Natural killer cell (primary cell): ENCODE measurements at regions not wholly inside any gene's neighbourhood (a gene's known extent, or its start where the extent isn't known, plus 50 kb on each side); places are given as distances from the start of the nearest gene placed in this dataset.

Experiments
- ATAC-seq, 3 donors: fragments of 150-1000 bp in 2 of 3; fragments of 200-7000 bp in 1 of 3; cut with Tn5 transposase; 1 replicate in 1 of 3; 2 replicates in 2 of 3; pipeline ENCODE4 v1.10.0; 2021; ENCODE audit warnings: mild to moderate bottlenecking in 2 of 3, moderate library complexity in 2 of 3
- DNase-seq, 2 donors: peaks; one replicate each; pipeline versions ENCODE4 v3.0.0 to v3.0.0-alpha.2; 2013 to 2021; ENCODE audit warnings: mixed read lengths in 1 of 2
- H3K27ac ChIP-seq: one replicate; pipeline ENCODE4 v1.5.1; 2013; ENCODE audit warnings: mild to moderate bottlenecking, low read length
- H3K27me3 ChIP-seq: one replicate; pipeline ENCODE4 v1.6.1; 2013; ENCODE audit warnings: low read length; ENCODE audit not compliant: control insufficient read depth, insufficient read depth
- H3K36me3 ChIP-seq: one replicate; pipeline ENCODE4 v1.6.1; 2013; ENCODE audit warnings: low read length; ENCODE audit not compliant: control insufficient read depth, insufficient read depth
- H3K4me1 ChIP-seq: one replicate; pipeline ENCODE4 v1.6.1; 2013; ENCODE audit warnings: low read length; ENCODE audit not compliant: control insufficient read depth, insufficient read depth
- H3K4me3 ChIP-seq: one replicate; pipeline ENCODE4 v1.5.1; 2013; ENCODE audit warnings: low read length
- H3K9me3 ChIP-seq: one replicate; pipeline ENCODE4 v1.6.1; 2013; ENCODE audit warnings: low read length; ENCODE audit not compliant: control insufficient read depth, insufficient read depth
- H3K27ac Mint-ChIP-seq, 2 donors: one replicate each; pipeline ENCODE4 v1.8.0; 2022; ENCODE audit warnings: mild to moderate bottlenecking in 2 of 2, mixed read lengths in 2 of 2, moderate library complexity in 1 of 2
- H3K27me3 Mint-ChIP-seq, 2 donors: one replicate each; pipeline ENCODE4 v1.8.0; 2022; ENCODE audit warnings: low read depth in 2 of 2, mixed read lengths in 2 of 2
- H3K36me3 Mint-ChIP-seq: one replicate; pipeline ENCODE4 v1.8.0; 2022; ENCODE audit warnings: mixed read lengths
- H3K4me1 Mint-ChIP-seq, 2 donors: one replicate each; pipeline ENCODE4 v1.8.0; 2022; ENCODE audit warnings: mixed read lengths in 2 of 2
- H3K4me3 Mint-ChIP-seq: one replicate; pipeline ENCODE4 v1.8.0; 2022; ENCODE audit warnings: mild to moderate bottlenecking, moderate library complexity, mixed read lengths
- H3K9me3 Mint-ChIP-seq, 2 donors: one replicate each; pipeline ENCODE4 v1.8.0; 2022; ENCODE audit warnings: mixed read lengths in 2 of 2
- CTCF ChIP-seq: fragments of 200-600 bp; IDR thresholded peaks from one replicate; pipeline ENCODE4 v1.8.0; 2022; ENCODE audit warnings: antibody characterized with exemption
- WGBS: methylation state at CpG from one replicate; pipeline ENCODE4 v1.1.7; 2013; ENCODE audit warnings: missing lambda C conversion rate; ENCODE audit not compliant: insufficient coverage; 5-methylcytosine and 5-hydroxymethylcytosine counted together
- intact Hi-C: fragments of 100-400 bp; cut with micrococcal nuclease; formaldehyde crosslinking; loops from one replicate; pipeline ENCODE4 v1.14.2; 2022

GRCh38 chr7:10036693-10037092 lies 937.0 kb upstream of the PHF14 start:
- H3K27ac Mint-ChIP-seq, result no peak overlapping the region
- 84% methylated on average over 2 of the region's 2 CpGs for WGBS
- intact Hi-C loops, result no loop called here

GRCh38 chr7:10038351-10038750 lies 935.3 kb upstream of the PHF14 start:
- H3K4me3 ChIP-seq, result no peak overlapping the region
- H3K27ac Mint-ChIP-seq, result no peak overlapping the region
- H3K9me3 Mint-ChIP-seq, result peaks cover 7 to 11% of the 10 kb centered on the region in 2 donors
- intact Hi-C loops, result no loop called here
- WGBS, result 30% methylated on average over 1 of the region's 1 CpG
- no peaks in the 10 kb centered on the region for H3K27me3 Mint-ChIP-seq
- H3K27me3 ChIP-seq, result no peaks in the 10 kb centered on the region
- no peak for DNase-seq
- no peaks in the 10 kb centered on the region for H3K4me1 Mint-ChIP-seq
- TF ChIP-seq CTCF, result no peak
- H3K36me3 ChIP-seq, result no peaks in the 10 kb centered on the region
- H3K4me3 Mint-ChIP-seq, result no peak overlapping the region
- H3K36me3 Mint-ChIP-seq, result no peaks in the 10 kb centered on the region
- H3K4me1 ChIP-seq, result no peaks in the 10 kb centered on the region
- H3K27ac ChIP-seq, result no peak overlapping the region
- ATAC-seq, result no peak
- no peaks in the 10 kb centered on the region for H3K9me3 ChIP-seq

More at GRCh38 chr7:10036693-10037092, 937.0 kb upstream of the PHF14 start:
- Histone ChIP-seq H3K4me1 (no peaks in the 10 kb centered on the region), H3K27me3 (no peaks in the 10 kb centered on the region), H3K36me3 (no peaks in the 10 kb centered on the region), H3K27ac (no peak overlapping the region), H3K4me3 (no peak overlapping the region), H3K9me3 (no peaks in the 10 kb centered on the region)
- H3K9me3 Mint-ChIP-seq, result peaks cover 4 to 8% of the 10 kb centered on the region in 2 donors
- no peaks in the 10 kb centered on the region for H3K27me3 Mint-ChIP-seq
- DNase-seq (no peak), ATAC-seq (no peak)
- H3K4me1 Mint-ChIP-seq, result no peaks in the 10 kb centered on the region
- no peak for TF ChIP-seq CTCF
- no peaks in the 10 kb centered on the region for H3K36me3 Mint-ChIP-seq
- H3K4me3 Mint-ChIP-seq, result no peak overlapping the region

- no peak for TF ChIP-seq CTCF
- Mint-ChIP-seq H3K9me3 (peaks cover 10 to 14% of the 10 kb centered on the region in 2 donors), H3K36me3 (no peaks in the 10 kb centered on the region), H3K27me3 (no peaks in the 10 kb centered on the region), H3K4me3 (no peak overlapping the region), H3K27ac (no peak overlapping the region), H3K4me1 (no peaks in the 10 kb centered on the region)
- ATAC-seq (no peak), DNase-seq (no peak)
- Histone ChIP-seq H3K4me3 (no peak overlapping the region), H3K27ac (no peak overlapping the region), H3K9me3 (no peaks in the 10 kb centered on the region), H3K4me1 (no peaks in the 10 kb centered on the region), H3K36me3 (no peaks in the 10 kb centered on the region), H3K27me3 (no peaks in the 10 kb centered on the region)
- no CpG with 5 or more reads among the region's 3 CpGs for WGBS
- intact Hi-C loops, result no loop called here
Observed at GRCh38 chr7:10040674-10041073, 933.0 kb upstream of the PHF14 start.

- ATAC-seq, result no peak
- no peaks in the 10 kb centered on the region for H3K27me3 ChIP-seq
- H3K27ac ChIP-seq, result no peak overlapping the region
- H3K27me3 Mint-ChIP-seq, result no peaks in the 10 kb centered on the region
- no peaks in the 10 kb centered on the region for H3K4me1 Mint-ChIP-seq
- DNase-seq, result no peak
- H3K9me3 Mint-ChIP-seq, result peaks cover 10 to 13% of the 10 kb centered on the region in 2 donors
- intact Hi-C loops, result no loop called here
- peaks cover 3% of the 10 kb centered on the region for H3K9me3 ChIP-seq
- no peaks in the 10 kb centered on the region for H3K36me3 ChIP-seq
- no peak overlapping the region for H3K4me3 Mint-ChIP-seq
- H3K27ac Mint-ChIP-seq, result no peak overlapping the region
- no peaks in the 10 kb centered on the region for H3K36me3 Mint-ChIP-seq
- no peak overlapping the region for H3K4me3 ChIP-seq
- TF ChIP-seq CTCF, result no peak
- no peaks in the 10 kb centered on the region for H3K4me1 ChIP-seq
Observed at GRCh38 chr7:10070899-10071298, 902.8 kb upstream of the PHF14 start.
